GM21515 (cell line): ENCODE measurements at regions not wholly inside any gene's neighbourhood (a gene's known extent, or its start where the extent isn't known, plus 50 kb on each side); places are given as distances from the start of the nearest gene placed in this dataset.
"Not testable (repeated sequence)": the region's sequence is repeated elsewhere in the genome, so short reads cannot be mapped to it uniquely, and the experiment has no call there.

Source experiments
- ATAC-seq: cut with Tn5 transposase; IDR thresholded peaks from one replicate; pipeline ENCODE4 v1.9.1; 2021; ENCODE audit not compliant: unreplicated experiment

- no peak for ATAC-seq
Measured at GRCh38 chr2:234375176-234375880, 121.6 kb downstream of the ARL4C start.

DNA sequence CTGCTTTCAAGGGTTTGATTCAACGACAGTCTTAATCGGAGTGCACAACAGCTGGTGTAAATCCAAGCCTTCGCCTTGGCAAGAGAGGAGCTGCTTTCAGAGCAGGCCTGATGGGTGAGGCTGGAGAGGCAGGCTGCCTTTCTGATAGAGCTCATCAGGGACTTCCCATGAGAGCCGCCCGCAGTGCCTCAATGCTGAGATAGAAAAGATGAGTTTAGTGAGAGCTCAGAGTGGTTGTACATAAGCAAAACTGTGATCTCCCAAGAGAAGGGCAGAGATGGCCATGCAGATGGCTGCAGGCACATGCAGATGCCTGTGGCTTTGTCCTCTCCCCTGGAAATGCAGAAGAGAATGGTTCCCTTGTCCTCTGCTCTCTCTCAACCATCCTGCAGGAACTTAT lies 122.1 kb downstream of the ARL4C start:
- no peak for ATAC-seq

- ATAC-seq, result no peak
Measured at GRCh38 chr2:234374150-234374508, 122.8 kb downstream of the ARL4C start.

DNA sequence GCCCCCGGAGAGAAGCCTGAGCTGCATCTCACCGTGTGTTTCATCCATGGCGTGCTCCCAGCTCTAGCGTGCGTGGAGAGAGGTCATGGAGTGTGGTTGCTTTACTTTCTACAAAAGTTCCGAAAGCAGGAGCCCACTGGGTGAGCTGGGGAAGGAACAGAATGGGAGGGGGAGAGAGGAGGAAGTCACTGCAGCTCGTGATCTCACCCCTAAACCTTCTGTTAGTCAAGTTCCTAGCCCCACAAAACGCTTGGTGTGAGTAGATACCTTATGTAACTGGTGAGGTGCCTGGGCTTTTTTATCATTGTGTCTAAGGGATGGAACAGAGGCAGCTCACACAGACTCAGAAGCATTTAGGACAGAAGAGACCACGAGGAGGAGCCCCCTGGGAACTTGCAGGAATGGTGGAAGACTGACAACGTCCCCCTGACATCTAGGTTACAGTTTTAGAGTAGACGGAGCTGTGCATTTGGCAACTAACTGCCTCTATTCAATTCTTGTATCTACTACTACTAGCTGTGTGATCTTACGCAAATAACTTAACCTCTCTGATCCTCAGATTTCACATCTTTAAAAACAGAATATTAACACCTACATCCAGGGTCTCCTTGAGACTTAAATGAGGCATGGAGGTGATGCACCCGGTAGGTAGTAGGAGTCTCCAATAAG lies 123.3 kb downstream of the ARL4C start:
- ATAC-seq, result no peak

DNA sequence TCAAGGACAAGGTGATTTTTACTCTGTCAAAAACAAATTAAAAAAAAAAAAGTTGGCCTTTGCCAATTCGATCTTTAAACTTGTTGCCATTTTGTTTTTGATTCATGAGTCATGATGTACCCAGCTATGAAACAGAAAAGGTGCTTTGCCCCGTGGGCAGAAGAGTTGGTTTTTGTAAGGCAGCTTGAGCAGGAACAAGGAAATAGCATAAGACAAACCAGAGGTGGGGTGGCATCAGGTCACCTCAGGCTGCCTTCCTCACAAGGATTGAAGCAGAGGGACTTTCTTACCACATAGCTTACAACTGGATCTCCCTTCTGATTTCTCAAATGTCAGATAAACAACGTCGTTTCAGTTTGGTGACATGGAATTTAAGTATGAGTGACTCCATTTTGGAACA lies 123.8 kb downstream of the ARL4C start:
- ATAC-seq, result no peak

DNA sequence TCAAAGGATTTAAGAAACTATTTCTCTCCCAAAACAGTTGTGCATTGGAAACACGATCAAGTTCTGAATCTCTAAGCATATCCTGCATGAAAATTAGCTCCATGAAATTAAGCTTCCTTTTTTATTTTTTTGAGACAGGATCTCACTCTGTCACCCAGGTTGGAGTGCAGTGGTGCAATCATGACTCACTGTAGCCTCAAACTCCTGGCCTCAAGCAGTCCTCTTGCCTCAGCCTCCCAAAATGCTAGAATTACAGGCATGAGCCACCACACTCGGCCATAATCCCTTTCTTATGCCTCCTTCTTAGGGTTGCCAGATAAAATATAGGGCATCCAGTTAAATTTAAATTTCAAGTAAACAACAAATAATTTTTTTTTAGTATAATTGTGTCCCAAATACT lies 124.4 kb downstream of the ARL4C start:
- ATAC-seq, result no peak

DNA sequence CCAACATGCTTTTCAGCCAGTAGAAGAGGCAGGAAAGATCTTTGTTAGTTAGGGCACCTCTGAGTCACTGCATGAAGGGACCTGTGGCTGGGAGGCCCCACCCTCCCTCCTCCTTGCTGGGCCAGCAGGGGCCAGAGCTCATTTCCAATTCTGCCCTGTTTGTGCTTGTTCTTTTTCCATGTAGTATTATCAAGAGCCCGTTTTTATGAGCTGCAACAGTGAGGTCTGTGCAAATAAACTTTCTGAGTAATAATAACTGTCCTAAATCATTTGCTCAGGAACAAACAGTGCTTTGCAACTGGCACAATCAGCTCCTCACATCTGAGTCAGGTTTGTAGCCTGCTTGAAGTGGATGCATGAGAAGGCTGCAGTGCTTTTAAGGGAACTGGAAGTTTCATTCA lies 128.0 kb downstream of the ARL4C start:
- no peak for ATAC-seq

DNA sequence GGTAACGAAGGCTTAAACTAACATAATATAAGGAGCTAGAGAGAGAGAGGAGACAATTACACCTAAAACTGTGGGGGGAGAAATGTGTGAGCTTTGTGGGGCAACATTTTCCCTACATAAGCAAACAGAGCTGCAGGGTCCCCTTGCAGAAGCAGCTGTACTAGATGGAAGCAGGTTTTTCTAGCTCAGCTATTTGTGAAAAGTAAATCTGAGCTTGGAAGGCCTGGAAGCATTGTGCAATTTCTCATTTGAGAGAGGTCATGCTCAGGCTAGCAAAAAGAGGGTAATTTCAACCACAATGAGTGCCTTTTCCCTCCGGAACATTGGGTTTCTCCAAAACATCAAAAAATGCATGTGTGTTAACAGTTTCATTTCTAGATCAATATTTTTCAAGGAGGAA lies 130.0 kb downstream of the ARL4C start:
- ATAC-seq, result no peak

- no peak for ATAC-seq
Measured at GRCh38 chr2:234364661-234365060, 132.2 kb downstream of the ARL4C start.

DNA sequence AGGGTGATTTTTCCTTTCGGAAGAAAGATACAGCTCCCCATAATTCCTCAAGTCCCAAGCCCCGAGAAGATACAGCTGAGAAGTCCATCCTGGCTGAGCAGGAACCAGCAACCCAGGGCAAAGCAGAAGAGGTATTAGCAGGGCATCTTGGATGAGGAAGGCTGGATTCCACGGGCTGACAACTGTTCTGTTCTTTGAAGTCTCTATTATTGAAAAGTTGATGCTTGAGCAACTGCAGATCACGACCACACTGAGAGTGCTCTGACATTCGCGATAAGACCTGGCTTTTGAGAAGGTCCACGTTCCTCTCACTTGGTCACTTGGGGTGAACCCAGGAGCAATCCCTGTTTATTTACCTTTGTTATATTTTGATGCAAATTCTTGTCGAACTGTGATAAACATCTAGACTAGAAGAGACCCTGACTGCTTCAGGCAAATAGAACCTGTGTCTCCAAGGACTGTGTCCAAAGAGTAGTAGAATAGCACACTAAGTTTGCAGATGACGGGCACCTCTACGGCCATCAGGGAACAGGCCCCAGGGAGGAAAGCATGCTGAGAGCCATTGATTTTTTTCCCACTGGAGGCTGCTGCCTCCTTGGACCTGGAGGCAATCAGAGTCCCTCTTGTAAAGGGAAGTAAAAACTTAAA lies 133.1 kb downstream of the ARL4C start:
- no peak for ATAC-seq

- ATAC-seq, result no peak
Measured at GRCh38 chr2:234363011-234363487, 133.8 kb downstream of the ARL4C start.

GRCh38 chr2:234360313-234360975 lies 136.4 kb downstream of the ARL4C start:
- not testable (repeated sequence) for ATAC-seq

GRCh38 chr2:234357666-234358065 lies 139.2 kb downstream of the ARL4C start:
- no peak for ATAC-seq

- ATAC-seq, result no peak
Measured at GRCh38 chr2:234355808-234356365, 141.0 kb downstream of the ARL4C start.

DNA sequence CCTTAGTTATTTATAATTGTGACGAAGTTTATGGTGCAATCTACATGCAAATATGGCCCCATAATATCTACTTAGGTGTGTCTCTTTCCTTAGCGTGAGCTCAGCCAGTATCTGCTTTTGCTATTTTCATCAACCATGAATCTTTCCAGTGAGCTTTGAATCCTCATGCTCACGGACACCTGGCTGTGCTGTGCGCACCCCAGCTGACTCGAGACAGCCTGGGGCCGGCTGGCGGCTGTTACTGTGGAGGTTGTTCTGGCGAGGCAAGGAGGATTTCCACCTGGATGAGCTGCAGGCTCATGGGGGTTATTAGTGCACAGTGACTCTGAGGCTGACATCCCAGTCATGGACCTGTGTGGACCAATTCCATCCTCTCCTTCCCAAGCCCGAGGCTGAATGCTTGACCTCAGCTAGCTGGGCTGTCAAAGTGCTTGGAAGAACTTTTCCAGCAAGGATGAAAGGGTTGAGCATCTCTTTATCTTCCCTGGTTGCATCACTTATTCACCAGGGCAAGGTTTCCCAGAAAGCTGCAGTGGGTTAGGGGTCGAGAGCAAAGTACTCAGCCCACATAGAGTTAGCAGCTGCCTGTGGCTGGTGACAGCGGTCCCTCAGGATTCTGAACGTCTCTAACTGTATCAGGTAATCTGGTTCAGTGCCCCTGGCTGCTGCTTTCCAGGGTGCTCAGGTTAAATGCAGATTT lies 141.7 kb downstream of the ARL4C start:
- ATAC-seq, result no peak

DNA sequence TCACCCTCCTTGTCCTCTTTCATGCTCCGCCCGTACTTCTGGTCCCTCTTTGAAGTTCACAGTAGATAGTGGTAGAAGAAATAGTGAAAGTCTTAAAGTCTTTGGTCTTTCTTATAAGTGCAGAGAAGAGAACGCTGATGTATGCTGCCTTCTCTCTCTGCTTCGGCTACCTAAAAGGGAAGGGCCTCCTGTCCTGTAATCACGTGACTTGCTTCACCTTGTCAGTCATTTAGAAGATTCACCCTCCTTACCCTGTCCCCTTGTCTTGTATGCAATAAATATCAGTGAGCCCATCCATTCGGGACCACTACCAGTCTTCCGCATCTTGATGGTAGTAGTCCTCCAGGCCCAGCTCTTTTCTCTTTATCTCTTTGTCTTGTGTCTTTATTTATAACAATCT lies 144.6 kb downstream of the ARL4C start:
- no peak for ATAC-seq

DNA sequence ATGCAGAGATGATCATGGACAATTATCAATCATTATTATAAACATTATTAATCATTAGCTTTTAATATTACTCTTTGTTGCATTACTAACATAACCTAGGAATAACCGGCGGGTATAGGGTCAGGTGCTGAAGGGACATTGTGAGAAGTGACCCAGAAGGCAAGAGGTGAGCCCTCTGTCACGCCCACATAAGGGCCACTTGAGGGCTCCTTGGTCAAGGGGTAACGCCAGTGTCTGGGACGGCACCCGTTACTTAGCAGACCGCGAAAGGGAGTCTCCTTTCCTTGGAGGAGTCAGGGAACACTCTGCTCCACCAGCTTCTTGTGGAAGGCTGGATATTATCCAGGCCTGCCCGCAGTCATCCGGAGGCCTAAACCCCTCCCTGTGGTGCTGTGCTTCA lies 145.0 kb downstream of the ARL4C start:
- not testable (repeated sequence) for ATAC-seq

DNA sequence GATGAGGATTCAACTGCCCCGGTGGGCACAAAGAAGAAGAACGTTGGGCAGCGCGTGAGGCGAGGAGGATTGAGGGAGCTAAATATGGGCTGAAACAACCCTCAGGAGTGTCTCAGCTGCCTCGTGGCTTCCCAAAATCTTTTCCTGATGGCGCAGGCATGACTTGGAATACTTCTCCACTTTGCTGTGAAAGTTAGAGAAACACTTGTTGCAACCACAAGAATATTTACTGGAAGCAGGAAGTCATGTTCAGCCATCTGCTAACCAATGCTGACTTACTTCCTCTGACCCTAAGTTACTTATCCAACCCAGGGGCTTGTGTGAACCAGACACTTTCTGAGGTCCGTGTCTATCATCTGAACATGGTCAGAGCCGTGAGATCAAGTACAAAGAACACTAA lies 148.8 kb downstream of the ARL4C start:
- ATAC-seq, result no peak

- no peak for ATAC-seq
Measured at GRCh38 chr2:234345921-234346320, 151.0 kb downstream of the ARL4C start.

GRCh38 chr2:234344012-234344411 lies 152.9 kb downstream of the ARL4C start:
- no peak for ATAC-seq

GRCh38 chr2:234343372-234343771 lies 153.5 kb downstream of the ARL4C start:
- no peak for ATAC-seq
